ENCODE measurements at regions not wholly inside any gene's neighbourhood (a gene's known extent, or its start where the extent isn't known, plus 50 kb on each side); places are given as distances from the start of the nearest gene placed in this dataset.

DNA sequence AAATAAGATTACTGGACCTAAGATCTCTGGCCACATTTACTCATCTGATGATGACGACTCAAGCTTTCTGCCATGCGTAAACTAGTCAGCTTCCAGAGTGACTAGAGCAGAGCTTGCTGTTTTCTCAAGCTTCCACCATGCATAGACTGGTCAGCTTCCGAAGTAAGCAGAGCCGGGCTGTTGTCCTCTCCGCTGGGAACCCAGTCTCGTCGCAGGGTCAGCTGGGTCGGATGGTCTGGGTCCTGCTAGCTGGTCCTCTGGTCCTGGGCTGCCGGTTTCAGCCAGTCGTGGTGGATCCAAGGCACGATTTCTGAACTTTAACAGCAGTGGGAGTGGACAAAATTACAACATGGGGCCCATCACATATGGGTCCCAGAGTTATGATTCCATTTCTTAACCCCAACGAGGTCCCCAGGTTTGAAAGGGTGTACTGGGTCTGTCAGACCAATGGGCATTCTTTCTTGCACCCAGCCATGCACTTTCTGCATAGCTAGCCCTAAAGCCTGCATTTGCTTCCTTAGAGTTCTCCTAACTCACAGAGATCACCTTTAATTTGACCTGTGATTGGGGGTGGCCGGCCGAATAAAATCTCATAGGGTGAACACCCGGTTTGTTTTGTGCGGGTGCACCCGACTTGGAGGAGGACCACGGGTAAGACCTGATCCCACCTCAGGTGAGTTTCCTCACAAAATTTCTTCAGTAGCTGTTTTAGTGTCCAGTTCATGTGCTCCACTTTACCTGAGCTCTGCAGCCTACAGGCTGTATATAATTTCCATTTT lies 1312.8 kb downstream of the TMEM121 start:
- DNase-seq (ENCODE audit: low read depth, low spot score), result no peak

DNA sequence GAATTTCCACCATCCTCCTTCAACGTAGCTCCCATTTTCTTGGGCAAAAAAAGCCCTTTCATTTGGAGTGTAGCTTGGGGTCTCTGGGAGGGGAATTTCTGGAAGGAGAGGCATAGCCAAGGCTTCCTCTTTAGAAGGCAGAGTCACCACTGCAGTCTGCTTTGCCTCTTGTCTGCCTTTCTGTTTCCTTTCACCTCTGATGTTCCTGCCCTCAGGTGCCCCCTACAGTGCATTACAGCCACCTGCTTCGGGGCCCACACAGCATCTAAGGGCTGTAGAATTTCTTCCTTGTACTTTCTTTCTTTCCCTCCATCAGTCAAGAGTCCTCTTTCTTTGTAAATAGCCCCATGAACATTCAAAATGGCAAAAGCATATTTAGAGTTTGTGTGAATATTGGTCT lies 1313.9 kb downstream of the TMEM121 start:
- DNase-seq (ENCODE audit: low read depth, low spot score), result no peak

GRCh38 chr14:106840991-106841390 lies 1314.6 kb downstream of the TMEM121 start:
- DNase-seq (ENCODE audit: low read depth, low spot score), result no peak

- no peak for DNase-seq (ENCODE audit: low read depth, low spot score)
Measured at GRCh38 chr14:106841701-106842100, 1315.3 kb downstream of the TMEM121 start.

DNA sequence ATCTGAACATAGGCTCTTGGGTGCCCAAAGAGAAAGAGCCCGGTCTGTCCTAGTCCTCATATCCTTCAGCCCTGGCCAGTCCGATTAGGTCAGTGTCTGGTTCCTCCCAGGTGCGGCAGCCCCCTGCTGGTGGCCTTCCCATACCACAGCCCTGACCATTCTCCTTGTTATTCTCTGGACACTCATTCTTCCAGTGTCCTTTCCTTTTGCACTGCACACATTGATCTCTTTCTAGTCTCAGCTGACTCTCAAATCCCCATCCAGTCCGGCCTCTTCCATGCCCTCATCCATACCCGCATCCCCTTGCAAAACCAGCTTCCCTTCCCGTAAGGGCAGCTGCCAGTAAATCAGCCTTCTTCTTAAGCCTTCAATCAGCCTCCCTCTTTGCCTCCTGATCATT lies 1316.3 kb downstream of the TMEM121 start:
- DNase-seq (ENCODE audit: low read depth, low spot score), result no peak

DNA sequence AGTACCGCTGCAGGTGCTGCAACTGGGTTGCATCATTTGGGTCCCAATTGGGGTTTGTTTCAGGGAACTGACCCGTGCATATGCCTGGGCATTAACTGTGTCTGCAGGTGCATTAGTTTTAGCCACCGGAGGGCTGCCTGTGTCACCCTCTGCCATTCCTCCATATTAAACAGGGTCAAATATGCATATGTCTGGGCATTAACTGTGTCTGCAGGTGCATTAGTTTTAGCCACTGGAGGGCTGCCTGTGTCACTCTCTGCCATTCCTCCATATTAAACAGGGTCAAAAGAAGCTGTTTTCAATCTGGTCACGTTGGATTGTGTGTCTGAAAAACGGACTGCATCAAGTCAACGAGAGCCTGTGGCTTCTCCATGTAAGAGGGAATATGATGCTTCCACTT lies 1317.0 kb downstream of the TMEM121 start:
- DNase-seq (ENCODE audit: low read depth, low spot score), result no peak

DNA sequence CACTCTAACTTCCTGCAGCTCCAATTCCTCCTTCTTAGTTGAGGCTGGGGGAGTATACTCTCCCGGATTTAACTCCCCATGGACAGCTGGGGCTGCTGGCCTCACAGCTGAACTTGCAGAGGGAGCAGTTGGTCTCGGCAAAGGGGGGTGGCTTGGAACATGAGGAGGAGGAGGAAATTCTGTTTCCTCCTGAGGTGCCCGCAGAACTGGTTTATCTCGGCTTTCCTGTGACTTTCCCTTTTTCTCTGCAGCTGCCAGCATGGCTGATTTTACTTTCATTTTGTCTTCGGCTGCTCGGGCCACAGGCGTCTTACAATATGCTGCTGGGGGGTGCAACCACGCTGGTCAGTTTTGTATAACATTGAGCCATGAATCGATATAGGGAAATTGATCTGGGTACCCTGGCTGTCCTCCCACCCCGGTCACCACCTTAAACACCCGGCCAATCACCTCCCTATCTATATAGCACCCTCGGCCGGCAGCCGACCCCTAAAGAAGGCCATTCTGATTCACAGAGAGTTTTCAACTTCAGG lies 1317.6 kb downstream of the TMEM121 start:
- no peak for DNase-seq (ENCODE audit: low read depth, low spot score)

- no peak for DNase-seq (ENCODE audit: low read depth, low spot score)
Measured at GRCh38 chr14:106844608-106845285, 1318.4 kb downstream of the TMEM121 start.

GRCh38 chr14:106845286-106846087 lies 1319.1 kb downstream of the TMEM121 start:
- no peak for DNase-seq (ENCODE audit: low read depth, low spot score)

- DNase-seq (ENCODE audit: low read depth, low spot score), result no peak
Measured at GRCh38 chr14:106846218-106846617, 1319.8 kb downstream of the TMEM121 start.

DNA sequence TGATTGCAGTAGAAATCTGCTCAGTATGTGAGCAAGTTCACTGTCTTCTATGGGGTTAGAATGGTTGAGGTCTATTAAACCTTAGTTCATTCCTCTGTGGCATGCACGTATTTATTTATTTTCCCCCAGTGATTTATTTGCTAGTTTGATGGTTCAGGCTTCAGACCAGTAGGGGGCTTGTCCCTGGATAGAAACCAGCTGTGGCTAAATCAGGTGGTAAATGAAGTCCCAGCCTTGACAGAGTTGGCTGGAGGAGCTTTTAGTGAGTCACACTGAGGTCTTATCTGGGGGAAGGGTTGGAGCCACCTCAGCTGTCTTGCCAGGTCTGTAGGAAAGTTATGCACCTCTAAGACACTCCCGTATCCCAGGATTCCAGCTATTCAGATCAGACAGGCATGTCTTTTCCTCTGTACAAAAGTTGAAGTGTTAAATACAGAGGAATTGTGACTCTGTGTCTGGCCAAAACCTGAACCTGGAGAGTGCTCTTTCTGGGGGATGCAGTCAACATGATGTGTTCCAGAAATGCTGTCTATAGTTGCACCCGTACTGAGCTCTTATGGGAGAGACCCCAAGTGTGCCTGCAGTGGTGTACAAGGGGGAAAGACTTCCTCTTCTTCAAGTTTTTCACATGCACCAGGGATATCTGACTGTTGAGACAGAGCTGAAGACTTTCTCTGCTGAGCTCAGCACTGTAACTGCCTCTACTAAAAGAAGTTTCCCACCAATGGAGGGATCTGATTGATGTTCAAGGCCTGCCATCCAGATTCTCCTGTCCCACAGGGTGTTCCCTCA lies 1322.1 kb downstream of the TMEM121 start:
- no peak for DNase-seq (ENCODE audit: low read depth, low spot score)

DNA sequence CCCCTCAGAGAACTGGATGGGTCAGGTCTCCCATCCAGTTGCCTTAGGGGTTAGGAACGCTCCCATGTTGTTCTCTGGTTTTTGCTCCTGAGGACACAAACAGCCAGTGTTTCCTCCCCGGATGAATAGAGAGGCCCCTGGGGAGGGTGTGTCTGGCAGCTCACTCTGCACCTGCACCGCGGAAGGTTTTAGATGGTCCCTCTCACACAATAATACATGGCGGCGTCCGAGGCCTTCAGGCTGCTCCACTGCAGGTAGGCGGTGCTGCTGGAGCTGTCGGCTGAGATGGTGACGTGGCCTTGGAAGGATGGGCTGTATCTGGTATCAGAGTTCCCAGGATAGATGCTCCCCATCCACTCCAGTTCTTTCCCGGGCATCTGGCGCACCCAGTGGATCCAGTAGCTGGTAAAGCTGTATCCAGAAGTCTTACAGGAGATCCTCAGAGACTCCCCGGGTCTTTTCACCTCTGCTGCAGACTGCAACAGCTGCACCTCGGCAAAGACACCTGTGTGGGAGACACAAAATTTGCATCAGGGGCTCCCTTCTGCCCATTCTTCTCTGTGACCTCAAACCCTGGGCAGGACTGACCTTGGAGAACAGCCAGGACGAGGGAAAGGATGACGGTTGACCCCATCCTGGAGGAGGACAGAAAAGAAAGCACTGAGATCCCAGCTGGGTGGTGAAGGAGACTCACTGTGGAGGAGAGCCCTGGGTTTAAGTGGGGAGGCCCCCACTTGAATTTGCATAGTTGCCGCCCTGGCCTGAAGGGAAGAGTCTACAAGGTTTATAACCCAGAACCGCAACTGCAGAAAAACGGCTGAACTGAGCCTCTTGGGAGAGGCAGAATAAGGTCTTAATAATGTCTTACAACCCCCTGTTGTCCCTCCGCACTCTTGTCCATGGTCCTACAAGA lies 1324.8 kb downstream of the TMEM121 start:
- DNase-seq (ENCODE audit: low read depth, low spot score), result no peak

- DNase-seq (ENCODE audit: low read depth, low spot score), result no peak
Measured at GRCh38 chr14:106872611-106873446, 1346.4 kb downstream of the TMEM121 start.

- no peak for DNase-seq (ENCODE audit: low read depth, low spot score)
Measured at GRCh38 chr14:106874350-106874749, 1348.0 kb downstream of the TMEM121 start.

DNA sequence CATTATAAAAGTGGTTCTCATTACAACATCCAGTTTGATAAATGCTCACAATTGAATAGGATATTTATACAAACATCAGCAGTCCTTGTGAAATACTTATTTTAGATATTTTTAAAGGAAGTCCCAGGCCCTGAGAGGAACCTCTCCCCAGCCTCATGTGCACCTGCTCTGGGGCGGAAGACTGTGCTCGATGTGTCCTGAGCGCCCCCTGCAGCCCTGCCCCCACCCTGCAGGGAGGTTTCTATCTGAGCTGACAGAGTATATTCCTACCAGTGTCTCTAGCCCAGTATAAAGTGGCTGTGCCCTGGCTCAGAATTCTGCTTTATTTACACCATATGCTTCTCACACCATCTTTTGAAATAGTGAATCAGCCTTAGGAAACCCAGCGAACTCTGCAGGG lies 1349.1 kb downstream of the TMEM121 start:
- DNase-seq (ENCODE audit: low read depth, low spot score), result no peak

DNA sequence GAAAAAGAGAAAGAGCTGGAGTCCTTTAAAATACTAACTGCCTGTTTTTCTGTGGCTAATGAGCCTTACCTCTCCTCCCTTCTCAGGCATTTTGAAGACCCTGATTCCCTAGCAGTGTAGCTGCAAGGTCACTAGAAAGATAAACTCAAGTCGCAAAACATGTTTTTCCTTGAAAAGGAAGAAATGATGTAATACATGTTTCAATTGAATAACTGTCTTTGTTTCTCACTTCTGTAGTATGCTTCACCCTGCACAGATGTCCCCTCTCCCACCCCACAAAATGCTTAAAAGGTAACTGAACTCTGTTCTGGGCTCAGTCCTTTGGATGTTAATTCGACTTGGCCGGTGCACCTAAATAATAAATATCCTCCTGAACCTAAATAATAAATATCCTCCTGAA lies 1350.3 kb downstream of the TMEM121 start:
- no peak for DNase-seq (ENCODE audit: low read depth, low spot score)

DNA sequence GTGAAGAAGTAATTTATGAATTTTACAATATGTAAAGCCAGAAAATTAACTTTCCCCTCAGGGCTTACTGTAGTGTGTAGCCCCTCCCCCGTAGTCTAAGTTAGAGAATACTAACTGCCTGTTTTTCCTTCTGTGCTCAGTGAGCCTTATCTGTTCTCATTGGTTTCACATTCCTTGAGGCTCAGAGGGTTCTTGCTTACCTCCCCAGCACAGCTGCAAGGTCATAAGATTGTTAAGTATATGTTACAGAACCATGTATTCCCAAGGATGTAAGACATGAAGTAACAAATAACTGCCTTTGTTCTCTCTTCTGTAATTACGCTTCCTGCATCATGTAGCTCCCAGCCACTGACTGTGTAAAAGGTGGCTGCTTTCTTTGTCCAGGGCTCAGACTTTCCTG lies 1351.1 kb downstream of the TMEM121 start:
- DNase-seq (ENCODE audit: low read depth, low spot score), result no peak

GRCh38 chr14:106879241-106879640 lies 1352.9 kb downstream of the TMEM121 start:
- DNase-seq (ENCODE audit: low read depth, low spot score), result no peak

DNA sequence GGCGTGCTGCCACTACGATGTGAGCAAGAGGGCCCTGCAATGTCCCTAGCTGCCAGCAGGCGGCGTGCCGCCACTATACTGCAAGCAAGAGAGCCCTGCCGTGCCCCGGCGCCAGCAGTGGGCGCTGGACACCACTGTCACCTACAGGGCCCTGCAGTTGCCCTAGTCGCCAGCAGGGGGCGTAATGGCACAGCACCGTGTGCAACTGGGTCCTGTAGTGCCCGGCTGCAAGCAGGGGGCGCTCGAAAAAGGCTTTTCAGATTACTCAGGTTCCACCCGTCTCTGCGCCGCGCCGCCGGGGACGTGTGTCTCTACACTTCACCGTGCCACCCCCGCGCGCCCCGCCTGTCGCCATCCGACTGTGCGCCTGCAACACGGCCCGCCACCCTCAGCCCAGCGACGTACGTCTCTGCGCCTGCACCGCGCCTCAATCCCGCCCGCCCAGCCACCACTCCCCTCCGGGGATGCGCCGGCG lies 1356.9 kb downstream of the TMEM121 start:
- DNase-seq (ENCODE audit: low read depth, low spot score), result no peak

Measured in iPS DF 19.7 (cell line).